Activated T-helper 1 cell treated with anti-CD3 and anti-CD28 coated beads, Interleukin-2, amount 50 U/mL, for 16 hours (primary cell): ENCODE measurements at regions not wholly inside any gene's neighbourhood (a gene's known extent, or its start where the extent isn't known, plus 50 kb on each side); places are given as distances from the start of the nearest gene placed in this dataset.

Experiments used
- DNase-seq, 2 donors: peaks; one replicate each; pipeline ENCODE4 v3.0.0-alpha.2; 2020; ENCODE audit warnings: low read depth in 1 of 2, low spot score in 1 of 2

DNA sequence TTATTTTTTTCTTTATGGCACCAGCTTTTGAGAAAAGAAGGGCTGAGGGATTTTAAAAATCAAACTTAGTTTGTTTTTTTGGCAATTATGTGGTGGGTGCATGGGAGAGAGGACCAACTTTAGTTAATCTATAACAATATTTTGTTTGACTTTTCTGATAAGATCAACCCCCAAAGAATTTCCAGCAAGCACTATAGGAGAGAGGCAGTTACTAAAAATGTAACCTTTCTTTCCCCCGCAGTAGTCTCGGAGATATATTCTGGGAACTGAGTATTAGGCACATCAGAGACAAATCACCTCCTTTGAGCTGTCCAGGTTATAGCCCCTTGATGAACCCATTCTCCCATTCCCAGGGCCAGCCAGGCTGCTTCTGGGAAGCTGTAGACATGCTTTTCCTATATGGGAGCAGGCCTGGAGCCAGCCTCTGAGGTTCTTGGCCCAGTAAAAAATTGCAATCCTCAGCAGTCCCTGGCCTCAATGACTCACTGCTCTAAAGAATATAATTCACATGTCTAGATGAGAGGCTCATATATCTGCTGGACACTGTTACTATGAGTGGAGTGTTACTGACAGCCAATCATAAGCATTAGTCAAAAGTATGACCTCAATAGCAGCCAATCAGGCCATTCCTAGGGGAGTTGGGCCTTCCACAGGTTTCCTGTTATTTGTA, 138.3 kb upstream of the AGBL1 start:
- DNase-seq, result no peak

DNA sequence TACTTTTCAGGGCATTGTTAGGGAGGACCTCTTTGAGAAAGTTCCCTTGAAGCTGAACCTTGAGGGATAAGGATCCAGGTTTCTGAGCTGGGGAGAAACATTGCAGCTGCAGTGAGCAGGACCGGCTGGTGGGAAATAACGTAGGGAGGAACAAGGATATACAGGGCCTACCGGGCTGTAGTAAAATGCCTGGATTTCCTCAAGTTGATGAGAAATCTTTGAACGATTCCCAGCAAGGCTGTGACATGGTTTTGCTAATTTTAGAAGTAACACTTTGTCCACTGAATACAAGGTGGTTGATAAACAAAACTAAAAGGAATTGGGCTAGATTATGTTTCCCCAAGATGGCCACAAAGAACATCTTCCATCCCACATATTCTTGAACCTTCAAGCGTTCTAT, 137.0 kb upstream of the AGBL1 start:
- DNase-seq, result no peak

DNA sequence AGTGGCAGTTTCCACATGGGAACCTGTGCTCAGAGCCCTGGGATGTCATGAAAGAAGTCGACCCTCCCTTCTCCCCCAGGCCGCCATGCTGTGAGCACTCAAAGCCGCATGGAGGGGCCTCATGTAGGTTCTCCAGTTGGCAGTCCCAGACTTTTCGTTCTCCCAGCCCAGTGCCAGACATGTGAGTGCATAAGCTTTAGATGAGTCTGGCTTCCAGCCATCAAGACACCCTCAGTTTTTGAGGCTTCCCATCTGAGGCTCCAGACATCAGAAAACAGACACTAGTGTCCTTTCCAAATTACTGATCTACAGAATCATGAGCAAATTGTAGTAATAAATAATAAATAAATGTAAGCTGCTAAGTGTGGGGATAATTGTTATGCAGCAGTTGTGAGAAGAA, 136.5 kb upstream of the AGBL1 start:
- DNase-seq, result no peak

DNA sequence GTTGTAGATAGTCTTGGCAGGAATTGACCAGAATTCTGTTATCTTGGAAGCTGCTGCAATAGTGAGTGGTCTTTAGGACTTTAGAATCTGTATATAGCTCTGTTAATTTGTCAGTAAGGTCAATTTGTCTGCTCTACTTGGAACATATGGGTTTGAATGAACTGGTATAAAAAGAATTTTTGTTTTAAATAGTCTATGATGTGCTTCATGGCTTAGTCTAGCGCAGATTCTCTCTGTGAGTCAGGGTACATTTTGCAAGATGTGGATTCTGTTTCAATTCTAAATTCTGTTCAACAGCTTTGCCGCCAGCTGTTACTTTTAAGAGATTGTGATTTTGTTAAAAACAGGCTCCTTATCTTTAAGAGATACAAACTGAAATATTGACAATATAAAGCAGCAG, 135.9 kb upstream of the AGBL1 start:
- no peak for DNase-seq

DNA sequence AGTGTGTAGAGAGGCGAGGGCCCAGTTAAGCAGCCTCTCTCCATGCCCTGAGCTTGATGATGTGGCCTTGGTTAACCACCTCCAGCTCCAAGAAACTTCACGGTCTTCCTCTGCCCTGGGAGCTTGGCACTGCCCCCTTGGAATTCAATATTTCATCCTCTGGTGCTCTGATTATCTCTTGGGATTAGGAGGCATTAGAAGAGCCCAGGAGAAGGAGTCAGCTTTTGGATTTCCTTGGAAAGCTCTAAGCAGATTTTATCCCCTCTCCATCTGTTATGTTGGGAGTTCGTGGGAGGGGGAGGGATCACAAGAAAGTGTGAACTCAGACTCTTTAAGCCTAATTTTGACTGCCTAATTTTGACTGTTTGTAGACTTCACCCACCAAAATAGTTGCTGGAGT, 132.7 kb upstream of the AGBL1 start:
- no peak for DNase-seq

DNA sequence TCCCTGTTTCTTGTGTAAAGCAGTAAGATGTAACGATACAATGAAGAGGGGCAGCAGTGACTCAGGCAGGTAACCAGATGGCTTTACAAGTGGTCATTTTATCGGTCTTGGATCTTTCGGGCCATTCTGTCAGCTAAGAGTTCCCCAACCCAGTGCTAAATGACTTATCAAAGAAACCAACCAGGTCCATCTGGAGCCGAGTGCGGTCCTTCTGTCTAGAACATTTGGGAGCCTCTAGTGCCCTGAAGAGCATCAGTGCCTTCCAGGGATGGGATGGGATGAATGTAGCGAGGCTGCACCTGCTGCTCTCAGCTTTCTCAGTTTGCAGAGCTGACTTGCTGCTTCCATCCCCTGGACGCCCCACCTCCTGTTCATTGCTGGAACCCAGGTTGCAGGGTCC, 131.7 kb upstream of the AGBL1 start:
- no peak for DNase-seq

DNA sequence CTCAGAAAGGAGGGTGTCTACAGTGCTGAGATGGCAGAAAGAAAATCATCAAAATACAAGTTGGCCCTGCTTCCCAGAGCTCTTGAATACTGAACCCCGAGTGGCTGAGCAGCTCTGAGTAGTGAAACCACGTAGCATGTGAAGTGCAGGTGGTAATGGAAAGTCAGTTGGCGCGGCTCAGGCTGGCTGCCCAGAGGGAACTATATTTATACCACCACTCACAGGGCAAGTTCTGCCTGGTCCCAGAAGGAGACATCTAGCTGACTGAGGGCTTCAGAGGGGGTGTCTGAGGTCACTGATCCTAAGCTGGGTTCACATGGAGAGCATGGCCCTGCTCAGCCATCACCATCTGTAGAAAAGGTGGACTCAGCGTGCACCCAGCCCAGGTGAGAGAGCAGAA, 129.6 kb upstream of the AGBL1 start:
- no peak for DNase-seq

DNA sequence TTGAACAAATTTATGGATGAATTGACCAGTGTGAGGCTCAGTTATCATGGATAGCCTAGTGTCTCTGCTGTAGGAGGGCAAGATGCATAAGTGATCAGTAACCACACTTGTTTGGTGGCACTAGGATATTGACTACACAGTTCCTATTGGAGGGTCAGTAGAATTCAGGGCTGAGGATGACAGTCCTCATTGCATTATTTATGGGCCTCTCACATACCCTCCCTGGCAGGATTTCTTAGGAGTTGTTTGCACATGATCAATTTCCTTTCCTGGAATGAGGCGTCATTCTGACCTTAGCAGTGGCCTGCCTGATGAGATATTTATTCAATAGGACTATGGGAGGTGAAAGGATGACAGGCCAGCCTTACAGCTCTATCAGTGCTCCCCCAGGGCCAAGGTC, 125.1 kb upstream of the AGBL1 start:
- no peak for DNase-seq

DNA sequence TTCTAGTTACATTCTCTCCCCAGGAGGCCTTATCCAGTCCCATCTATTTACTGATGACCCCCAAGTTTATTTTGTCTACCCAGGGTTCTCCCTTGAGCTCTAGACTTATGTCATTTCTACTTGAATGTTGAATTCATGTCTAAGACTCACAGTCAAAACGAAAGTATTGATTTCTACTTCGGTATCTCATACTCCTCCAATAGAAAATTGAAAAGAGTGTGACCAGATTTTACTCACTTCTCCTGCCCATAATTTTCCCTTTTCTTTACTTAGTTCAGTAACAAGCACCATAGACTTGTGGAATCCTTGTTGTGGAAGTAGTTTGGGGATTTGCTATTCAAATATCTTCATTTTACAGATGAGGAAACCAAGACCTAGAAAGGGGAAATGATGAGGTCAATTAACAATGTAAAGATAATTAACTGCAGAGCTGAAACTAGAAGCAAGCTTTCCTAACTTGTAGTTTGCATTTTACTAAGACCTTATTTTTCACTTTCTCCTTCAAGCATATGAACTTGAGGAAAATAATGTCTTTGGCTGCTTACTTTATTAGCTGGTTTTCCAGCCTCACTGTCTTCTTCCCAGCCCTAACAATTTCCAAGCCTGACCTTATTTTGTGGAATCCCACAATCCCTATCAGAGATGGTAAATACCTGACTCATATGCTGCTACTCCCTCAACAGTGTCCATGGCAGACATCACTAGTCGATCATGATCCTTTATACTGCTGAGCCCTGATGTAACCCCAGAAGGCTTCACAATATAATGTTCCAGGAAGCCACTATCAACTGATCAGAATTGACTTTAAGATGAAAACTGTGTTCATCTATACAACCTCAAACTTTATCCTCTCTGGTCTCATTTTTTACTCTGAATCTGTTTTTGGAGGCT, 123.9 kb upstream of the AGBL1 start:
- DNase-seq, result no peak

DNA sequence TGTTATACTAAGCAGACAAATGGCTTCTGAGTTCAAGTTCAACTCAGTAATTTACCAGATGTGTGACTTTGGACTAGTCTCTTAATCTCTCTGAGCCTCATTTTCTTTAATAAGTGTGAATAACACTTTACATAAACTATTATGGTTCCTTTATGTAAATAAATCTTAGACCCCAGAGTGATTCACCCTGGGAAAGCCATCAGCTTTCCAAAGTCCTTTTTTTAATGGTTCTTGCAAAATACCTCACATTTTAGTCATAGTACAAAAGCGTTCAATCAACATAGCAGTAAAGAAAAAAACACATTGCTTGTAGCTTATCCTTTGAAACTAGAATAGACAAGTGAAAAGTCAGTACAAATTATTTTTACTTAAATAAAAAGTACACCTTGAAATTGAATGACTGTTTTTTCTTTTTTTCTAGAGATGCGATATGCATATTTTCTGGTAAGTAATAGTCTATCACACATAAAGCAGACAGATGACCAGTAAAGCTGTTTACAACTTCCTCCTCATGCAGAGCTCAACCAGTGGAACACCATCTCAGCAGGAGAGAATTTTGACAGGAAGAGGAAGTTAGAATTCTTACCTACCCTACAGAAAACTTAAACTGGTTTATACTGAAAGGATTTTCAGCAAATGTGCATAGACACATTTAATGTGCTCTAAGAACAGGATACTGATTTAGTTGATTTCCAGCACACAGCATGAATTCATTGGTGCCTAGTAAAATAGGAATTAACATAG, 123.0 kb upstream of the AGBL1 start:
- DNase-seq, result no peak

DNA sequence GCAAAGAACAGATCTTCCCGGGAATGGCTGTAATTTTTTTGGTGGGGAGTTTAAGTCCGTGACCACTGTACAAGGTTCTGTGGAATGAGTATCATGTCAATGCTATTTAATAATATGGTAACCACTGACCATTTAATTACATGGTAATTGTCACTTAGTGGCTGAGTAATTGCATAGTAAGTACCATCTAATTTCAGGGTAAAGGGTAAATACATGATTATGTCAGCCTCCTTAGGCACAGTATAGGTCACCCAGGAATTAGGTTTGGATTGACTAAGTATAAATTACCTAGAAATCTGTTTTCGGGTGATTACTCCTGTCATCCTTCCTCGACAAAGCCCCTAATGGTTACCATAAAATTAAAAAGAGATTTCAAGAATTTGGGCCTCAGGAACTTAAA, 120.1 kb upstream of the AGBL1 start:
- no peak for DNase-seq

DNA sequence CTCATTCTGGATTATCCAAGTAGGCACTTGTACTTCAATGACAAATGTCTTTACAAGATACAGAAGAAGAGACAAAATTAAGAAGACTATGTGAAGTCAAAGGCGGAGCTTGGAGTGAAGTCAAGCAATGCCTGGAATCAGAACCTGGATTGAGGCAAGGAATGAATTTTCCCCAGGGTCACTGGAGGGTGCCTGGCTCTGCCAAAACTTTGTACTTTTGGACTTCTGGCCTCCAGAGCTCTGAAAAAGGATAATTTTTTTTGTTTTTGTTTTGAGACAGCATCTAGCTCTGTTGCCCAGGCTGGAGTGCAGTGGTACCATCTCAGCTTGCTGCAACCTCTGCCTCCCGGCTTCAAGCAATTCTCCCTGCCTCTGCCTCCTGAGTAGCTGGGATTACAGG, 119.3 kb upstream of the AGBL1 start:
- DNase-seq, result no peak

DNA sequence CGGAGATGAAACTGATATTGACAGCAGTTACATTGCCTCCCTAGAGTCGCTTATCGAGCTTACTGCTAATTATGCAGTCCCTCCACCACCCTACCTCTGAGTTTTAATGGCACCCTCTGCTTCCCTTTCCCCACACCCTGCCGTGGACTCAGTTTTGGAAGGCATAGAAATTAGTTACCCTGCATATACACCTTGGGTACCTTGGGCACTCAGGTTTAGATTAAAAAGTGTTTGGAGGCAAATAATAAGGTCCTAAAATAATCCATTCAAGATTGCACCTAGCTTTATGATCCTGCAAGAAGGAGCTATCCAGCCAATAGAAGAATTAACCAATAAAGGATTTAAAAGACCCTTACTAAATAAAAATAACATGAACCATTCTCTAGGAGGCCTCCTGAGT, 117.8 kb upstream of the AGBL1 start:
- no peak for DNase-seq

DNA sequence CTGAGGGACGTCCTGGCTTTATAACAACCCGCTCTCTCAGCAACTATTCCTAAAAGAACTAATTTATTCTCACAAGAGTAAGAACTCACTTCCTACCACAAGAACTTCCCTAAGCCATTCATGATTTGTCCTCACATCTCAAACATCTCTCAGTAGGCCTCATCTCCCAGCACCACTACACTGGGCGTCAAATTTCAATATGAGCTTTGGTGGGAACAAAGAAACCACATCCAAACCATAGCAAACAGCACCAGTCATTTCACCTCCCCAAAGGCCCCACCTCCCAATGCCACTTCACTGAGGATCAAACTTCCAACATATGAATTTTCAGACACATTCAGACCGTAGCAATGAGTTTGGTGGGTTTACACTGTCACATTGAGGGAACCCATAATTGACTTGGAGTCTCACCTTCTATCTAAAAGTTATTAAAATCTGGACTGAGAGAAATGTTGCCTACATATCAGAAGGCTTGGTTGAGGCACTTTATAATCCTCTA, 116.4 kb upstream of the AGBL1 start:
- no peak for DNase-seq

DNA sequence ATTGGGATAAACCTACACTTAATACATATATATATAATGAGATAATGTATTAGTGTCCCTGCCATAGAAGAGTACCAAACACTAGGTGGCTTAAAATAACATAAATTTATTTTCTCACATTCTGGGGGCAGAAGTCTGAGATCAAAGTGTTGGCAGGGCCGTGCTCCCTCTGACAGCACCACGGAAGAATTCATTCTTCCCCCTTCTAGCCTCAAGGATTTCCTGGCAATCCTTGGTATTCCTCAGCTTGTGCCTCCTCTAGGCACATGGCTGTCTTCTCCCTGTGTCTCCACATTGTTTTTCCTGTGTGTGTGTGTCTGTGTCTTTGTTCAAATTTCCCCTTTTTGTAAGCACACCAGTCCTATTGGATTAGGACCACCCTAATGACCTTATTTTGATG, 115.2 kb upstream of the AGBL1 start:
- DNase-seq, result no peak

DNA sequence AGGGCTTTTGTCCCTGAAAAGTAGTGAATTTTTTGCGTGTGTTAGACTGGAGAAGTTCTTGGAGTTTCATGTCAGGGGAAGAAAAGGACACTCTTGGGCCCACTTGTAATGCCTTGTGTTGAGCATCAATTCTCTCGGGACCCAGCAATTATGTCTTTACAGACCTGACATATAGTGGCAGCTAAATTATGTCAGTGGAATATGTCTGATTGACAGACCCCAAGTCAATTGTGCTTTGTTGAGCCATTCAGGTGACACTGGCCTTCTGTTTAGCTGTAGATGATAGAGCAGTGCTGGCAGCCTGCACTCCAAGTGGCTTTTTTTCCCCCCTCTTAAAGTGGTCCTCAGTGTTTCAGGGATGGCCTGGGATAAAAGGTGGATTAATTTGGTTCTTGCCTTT, 112.1 kb upstream of the AGBL1 start:
- no peak for DNase-seq

DNA sequence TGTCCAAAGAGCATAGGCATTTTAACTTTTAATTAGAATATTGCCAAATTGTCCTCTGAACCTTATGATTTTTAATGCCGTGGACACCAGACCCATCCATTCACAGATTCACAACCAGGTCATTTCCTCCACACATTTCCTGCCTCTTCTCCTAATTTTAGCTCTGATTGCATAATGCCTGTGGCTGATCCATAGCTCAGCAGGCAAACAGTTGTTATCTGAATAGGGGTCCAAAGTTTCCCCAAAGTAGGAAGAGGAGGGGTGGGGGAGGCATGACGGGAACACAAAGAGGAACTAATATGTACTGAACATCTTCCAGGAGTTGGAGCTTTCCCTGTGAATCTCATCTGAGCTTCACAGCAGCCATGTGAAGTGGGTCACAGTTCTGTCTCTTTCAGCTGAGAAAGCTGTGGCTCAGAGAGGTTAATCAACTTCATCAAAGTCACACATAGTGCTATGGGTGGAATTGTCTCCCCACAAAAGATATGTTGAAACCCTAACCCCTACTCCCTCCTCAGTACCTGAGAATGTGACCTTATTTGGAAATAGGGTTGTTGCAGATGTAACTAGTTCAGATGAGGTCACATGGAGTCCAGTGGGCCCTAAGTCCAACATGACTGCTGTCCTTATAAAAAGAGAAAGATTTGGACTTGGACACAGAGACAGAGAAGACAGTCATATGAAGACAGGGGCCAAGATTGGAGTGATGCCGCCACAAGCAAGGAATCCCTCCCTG, 106.7 kb upstream of the AGBL1 start:
- DNase-seq, result no peak

DNA sequence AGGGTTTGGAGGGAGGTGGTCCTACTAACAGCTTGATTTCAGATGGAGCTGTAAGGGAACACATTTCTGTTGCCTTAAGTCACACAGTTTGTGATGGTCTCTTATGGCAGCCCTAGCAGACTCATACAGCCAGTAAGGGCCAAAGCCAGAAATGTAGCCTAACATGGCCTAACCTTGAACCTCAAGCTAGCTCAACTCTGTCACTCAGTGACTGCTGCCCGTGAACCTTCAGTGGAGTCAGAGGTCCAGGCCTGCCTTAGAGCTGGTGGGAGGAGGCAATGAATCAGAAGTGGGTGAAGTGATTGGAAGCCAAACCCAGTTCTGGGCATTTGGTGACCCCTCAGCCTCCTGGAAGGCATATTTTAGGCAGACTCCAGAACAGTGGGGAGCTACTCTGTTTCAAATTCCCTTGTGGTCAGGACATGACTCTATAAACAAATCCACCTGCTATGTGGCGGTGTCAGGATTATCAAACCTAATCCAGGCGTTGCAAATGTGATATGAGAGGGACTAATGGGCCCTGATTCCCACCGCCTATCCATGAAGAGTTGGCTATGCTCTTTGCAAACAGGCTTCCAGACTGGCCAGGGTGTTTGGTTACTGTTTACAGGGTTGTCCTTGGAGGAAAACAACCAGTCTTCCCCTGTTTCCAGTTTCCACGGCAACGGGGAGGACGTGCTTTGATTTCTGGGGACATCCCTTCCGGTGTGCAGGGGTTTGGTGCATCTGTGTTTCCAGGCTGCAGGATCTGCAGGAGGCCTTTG, 105.9 kb upstream of the AGBL1 start:
- DNase-seq, result no peak

DNA sequence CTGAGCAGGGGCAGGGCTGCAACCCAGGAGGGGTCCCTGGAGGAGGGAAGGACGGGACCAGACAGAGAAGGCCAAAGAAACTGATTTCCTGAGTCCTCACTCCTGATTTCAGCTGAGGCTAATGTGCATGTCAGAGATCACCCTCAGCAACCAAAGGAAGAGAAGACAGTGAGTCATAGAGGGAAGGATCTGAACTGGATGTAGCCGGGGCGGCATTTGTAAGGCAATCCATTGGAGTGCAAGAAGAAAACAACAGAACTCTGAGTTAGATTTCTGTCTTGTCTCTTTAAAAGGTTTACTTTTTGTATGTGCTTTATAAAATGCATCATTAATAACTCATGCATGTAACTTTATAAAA, 105.3 kb upstream of the AGBL1 start:
- no peak for DNase-seq

DNA sequence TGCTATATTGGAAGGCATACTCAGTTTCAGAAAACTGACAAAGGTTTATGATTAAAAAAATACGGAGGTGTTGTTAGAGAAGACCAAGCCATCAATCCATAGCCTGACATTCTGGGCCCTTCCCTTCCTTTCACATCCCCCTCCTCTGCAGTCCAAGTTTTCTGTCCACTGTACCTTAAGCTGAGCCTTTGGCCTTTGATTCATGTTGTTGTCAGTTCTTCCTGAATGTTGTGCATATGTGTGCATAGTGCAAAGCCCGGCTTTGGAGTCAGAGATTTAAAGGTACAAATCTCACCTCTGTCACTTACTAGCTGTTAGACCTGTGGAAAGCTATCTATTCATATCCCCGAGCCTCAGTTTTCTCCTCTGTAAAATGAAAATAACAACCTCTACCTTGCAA, 104.9 kb upstream of the AGBL1 start:
- no peak for DNase-seq

DNA sequence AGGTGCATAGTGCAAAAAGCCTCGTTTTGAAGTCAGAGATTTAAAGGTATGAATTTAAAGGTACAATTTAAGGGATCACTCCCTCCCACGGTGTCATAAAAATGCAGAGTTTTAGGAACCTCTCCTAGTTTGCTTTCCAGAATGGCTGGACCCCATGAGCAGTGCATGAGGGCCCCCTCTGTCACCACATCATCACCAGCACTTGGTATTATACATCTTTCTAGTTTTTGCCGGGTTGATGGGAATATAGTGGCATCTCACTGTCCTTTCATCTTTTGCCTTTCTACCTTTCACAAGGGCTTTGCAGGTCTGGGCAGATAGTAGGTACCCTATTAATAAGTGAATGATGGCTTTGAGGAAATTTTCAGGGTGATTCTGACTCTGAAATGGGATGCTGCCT, 103.6 kb upstream of the AGBL1 start:
- no peak for DNase-seq
